Skin epidermis (tissue), 12 donors: ENCODE measurements at regions not wholly inside any gene's neighbourhood (a gene's known extent, or its start where the extent isn't known, plus 50 kb on each side); places are given as distances from the start of the nearest gene placed in this dataset.
"Not testable (repeated sequence)": the region's sequence is repeated elsewhere in the genome, so short reads cannot be mapped to it uniquely, and the experiment has no call there.

ENCODE experiments used
- H3K27ac ChIP-seq, 21 experiments: fragments of 200-600 bp; sonication (generic) in 11 of 21; one replicate each; pipeline ENCODE4 v1.5.0; 2020; ENCODE audit warnings: mild to moderate bottlenecking in 3 of 21, inconsistent platforms in 2 of 21, moderate library complexity in 2 of 21
- H3K4me3 ChIP-seq, 7 experiments: fragments of 200-600 bp; sonication (generic) in 2 of 7; one replicate each; pipeline ENCODE4 v1.5.0; 2020; ENCODE audit warnings: inconsistent platforms in 2 of 7, mild to moderate bottlenecking in 2 of 7, moderate library complexity in 1 of 7

DNA sequence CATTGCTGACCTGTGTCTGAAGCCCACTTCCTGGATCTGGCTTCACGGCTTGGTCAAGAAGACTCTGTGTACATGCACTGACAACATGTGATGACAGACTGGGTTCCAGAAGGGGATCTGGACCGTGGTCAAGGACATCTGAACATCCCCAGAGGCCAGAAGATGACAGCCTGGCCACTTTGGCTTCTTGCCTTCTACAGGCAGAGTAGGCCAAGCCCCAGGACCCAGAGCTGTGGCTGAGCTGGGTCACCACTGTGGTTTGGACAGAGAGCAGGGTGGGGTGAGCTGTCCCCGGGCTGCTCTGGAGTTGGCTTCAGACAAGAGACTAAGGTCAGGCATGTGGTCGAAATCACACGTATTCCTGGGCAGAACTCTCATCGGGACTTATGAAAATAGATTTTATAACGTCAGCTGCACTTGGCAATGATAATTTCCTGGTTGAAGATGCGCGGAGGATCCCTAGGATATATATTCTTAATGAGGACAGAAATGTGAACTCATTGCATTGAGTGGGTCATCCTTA lies 114.1 kb upstream of the FRMD4B start:
- Histone ChIP-seq H3K27ac (peak overlapping the region in 10 of 21 experiments; percentile 0 to 75 (median 28)), H3K4me3 (no peak overlapping the region)

DNA sequence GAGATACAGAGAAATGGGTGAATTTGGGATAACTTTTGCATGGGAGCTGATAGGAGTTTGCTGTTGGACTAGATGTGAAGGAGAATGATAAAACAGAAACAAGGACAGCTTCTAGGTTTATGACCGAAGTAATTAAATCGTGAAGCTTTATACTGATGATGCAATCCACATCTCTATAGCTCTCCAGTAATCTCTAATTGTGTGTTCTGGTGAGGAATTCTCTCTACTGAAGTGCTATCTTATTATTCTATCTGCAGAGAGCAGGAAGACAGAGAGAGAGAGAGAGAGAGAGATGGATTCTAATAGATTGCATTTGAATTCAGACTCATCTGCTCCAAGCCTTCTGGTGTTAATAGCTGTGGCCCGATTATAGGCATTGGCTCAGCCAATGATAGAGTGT lies 113.5 kb upstream of the FRMD4B start:
- peak overlapping the region in 7 of 21 experiments; percentile 0 to 52 (median 32) for H3K27ac ChIP-seq
- H3K4me3 ChIP-seq: no peak overlapping the region

GRCh38 chr3:69496856-69497255 lies 111.0 kb upstream of the FRMD4B start:
- H3K4me3 ChIP-seq: no peak overlapping the region
- no peak overlapping the region for H3K27ac ChIP-seq

- no peak overlapping the region for H3K4me3 ChIP-seq
- H3K27ac ChIP-seq: no peak overlapping the region
These were observed 108.3 kb upstream of the FRMD4B start for GRCh38 chr3:69494185-69494584.

DNA sequence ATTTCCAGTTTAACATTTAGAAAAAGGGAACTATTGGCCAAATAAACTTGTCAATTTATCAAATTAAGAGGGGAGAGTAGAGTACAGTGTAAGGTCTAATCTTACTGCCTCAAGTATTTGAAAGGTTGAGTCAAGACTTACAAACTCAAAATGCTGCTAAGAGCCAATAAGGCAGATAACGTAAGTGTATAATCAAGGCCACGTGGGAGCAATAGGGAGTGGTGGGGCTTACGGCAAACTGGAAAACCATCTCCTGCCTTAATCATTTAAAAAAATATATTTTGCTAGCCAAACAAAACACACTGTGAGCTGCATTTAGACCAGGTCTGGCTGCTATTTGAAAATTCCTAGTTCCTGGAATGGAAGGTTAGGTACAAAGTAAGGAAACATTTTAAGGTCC lies 107.3 kb upstream of the FRMD4B start:
- Histone ChIP-seq H3K4me3 (no peak overlapping the region), H3K27ac (no peak overlapping the region)

DNA sequence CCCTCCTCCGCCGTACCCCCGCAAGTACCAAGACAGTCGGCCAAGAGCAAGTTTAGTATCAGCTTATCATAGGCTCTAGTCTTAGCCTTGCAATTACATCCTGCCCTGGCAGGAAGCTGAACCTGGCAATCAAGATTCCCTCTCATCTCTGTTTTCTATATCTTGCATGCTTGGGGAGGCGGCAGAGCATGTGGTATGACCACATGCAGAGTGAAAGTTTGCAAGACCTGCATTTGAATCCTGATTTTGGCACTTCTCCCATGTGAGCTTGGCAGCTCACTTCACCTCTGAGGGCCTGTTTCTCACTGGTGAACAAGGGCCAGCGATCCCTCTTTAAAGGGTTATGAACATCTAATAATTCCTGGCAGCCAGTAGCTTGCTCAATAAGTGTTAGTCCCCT lies 106.1 kb upstream of the FRMD4B start:
- no peak overlapping the region for H3K4me3 ChIP-seq
- H3K27ac ChIP-seq: no peak overlapping the region

DNA sequence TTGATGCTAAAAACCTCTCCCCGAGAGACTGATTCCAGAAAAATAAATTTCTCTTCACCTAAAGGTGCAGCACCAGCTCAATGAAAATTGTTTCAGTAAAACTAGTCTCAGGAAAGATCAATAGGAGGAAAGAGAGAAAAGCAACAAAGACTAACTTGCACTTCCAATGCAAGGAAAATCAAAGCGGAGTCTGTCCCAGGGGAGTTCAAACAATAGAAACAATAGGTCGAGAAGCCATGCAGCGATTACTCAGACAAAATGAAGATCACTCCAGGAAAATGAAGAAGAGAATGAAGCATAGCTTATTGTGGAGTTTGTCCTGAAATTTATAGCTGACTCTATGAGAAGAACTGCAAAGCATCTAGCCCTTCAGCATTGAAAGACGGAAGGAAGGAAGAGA lies 105.1 kb upstream of the FRMD4B start:
- H3K4me3 ChIP-seq: no peak overlapping the region
- H3K27ac ChIP-seq: no peak overlapping the region

DNA sequence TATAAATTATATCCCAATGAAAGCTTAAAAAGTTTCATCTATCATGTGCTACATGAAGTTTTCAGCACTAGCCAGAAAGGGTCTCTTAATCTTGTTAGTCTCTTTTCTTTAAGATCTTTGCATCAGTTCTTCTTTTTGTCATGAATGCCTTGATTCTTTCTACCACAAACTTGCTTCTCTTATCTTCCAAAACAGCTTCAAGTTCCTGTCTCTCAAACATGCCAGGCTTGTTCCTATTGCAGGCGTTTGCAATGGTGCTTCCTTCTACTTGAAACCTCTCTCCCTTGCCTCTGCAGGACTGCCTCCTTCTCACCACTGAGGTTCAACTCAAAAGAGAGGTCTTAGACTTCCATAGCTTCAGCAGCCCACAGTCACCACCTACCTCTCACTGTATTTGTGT lies 104.3 kb upstream of the FRMD4B start:
- Histone ChIP-seq H3K27ac (no peak overlapping the region), H3K4me3 (no peak overlapping the region)

GRCh38 chr3:69488026-69488425 lies 102.1 kb upstream of the FRMD4B start:
- no peak overlapping the region for H3K27ac ChIP-seq
- H3K4me3 ChIP-seq: no peak overlapping the region

- no peak overlapping the region for H3K27ac ChIP-seq
- no peak overlapping the region for H3K4me3 ChIP-seq
These were observed 99.6 kb upstream of the FRMD4B start for GRCh38 chr3:69485489-69485888.

DNA sequence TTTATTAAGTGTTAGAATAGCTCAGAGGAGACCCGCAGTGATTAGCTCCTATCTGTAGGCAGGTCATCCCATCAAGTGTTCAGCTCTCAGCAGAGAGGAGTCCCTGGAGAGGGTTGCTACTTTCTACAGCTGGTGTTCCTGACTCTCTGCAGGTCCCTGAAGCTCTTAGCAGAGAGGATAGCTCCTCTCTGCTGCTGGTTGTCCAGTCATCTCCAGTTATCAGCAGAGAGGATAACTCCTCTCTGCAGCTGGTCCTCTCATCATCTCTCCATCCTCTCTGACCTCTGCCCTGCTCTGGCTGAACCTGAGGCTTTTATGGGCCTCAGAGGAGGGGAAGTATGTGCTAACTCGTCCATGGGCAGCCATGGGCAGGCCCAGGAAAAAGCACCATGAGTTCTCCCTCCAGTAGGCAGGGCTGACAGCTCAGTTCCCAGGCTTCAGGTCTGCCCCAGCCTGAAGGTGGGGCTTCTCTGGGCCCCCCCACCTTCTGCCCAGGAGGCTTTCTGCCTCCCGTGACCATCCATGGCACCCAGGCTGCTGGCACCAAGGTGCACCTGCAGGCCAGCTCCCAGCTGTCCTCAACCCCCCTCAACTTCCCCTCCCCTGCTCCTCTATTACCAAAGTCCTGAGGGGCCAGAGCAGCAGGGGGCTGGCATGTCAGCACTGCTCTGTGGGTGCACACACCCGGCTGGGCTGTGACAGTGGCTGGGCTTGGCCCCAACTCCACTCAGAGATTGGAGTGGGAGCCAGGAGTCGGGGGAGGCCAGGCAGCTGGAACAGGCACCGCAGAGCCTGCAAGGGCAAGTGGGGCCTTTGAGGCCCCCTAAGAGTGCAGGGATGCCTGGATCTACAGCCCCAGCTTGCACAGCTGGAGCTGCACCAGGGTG lies 98.9 kb upstream of the FRMD4B start:
- Histone ChIP-seq H3K4me3 (no peak overlapping the region), H3K27ac (no peak overlapping the region)

GRCh38 chr3:69483449-69483848 lies 97.6 kb upstream of the FRMD4B start:
- Histone ChIP-seq H3K4me3 (no peak overlapping the region), H3K27ac (no peak overlapping the region)

DNA sequence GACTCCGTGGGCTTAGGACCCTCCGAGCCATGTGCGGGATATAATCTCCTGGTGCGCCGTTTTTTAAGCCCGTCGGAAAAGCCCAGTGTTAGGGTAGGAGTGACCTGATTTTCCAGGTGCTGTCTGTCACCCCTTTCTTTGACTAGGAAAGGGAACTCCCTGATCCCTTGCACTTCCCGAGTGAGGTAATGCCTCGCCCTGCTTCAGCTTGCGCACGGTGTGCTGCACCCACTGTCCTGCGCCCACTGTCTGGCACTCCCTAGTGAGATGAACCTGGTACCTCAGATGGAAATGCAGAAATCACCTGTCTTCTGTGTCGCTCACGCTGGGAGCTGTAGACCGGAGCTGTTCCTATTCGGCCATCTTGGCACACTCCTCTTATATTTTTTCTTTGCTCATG lies 95.1 kb upstream of the FRMD4B start:
- not testable (repeated sequence) for H3K4me3 ChIP-seq, H3K27ac ChIP-seq

DNA sequence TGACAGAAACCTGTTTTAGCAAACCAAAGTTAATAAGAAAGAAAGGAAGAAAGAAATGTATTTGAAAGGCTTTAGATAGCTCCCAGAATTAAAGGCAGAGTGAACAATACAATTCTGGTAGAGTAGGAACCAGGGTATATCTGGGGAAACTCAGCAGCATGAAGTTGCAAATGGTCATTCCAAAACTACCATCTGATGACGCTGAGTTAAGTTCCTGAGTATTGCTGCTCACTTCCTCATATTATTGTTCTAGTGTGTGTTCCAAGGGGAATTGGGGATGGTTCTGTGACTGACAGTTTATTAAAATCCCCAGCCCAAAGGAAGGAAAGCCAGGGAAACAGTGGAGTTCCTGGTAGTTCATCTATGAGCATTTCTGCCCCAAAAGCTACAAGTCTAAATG lies 88.3 kb upstream of the FRMD4B start:
- Histone ChIP-seq H3K4me3 (no peak overlapping the region), H3K27ac (no peak overlapping the region)

DNA sequence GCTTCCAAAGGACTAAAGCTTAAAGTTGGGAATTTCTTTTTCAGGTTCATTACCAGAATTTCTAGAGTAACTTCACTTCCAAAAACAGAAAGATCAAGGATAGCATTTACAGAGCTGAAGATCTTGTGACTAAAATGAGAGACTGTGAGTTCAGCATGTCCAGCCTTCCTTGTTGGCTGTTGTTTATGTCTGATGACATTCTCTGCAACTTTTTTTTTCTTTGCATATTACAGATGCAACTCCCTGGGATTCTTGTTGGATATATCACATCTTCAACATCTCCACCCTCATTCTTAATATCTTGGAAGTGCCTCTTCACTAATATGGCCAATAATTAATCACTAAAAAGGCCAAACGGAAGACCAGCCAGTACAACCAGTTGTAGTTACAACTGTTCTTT lies 86.2 kb upstream of the FRMD4B start:
- Histone ChIP-seq H3K27ac (no peak overlapping the region), H3K4me3 (no peak overlapping the region)

DNA sequence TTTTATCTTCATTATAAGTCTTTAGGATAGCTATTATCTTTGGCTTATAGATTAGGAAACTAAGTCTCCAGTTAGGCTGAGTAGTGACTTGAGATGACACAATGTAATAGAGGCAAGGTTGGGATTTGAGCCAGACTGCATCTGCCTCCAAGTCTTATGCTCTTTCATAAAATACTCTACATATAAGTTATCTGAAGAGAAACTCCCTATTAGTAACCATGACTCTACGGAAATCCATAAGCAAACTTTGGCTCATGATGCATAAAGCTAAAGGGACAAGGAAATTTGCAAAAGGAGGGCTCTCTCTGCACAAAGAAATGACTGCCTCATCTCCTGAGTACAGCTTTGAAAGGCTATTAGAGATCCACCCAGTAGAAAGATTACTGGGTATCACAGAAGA lies 77.6 kb upstream of the FRMD4B start:
- no peak overlapping the region for H3K4me3 ChIP-seq
- no peak overlapping the region for H3K27ac ChIP-seq

DNA sequence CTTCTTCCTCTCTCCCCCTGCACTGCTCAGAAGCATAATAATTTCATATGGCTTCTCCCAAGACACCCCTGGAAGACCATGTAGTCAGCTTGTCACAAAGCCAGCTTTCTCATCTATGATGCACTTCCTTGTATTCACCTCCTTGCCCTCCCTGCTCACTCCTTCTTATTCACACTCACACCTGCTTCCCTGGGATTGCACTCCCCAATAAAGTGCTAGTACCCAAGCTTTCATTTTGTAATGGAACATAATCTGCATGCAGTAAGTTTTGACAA lies 76.9 kb upstream of the FRMD4B start:
- no peak overlapping the region for H3K4me3 ChIP-seq
- H3K27ac ChIP-seq: no peak overlapping the region

GRCh38 chr3:69462022-69462825 lies 76.3 kb upstream of the FRMD4B start:
- Histone ChIP-seq H3K27ac (no peak overlapping the region), H3K4me3 (no peak overlapping the region)

GRCh38 chr3:69460034-69460433 lies 74.1 kb upstream of the FRMD4B start:
- Histone ChIP-seq H3K27ac (no peak overlapping the region), H3K4me3 (no peak overlapping the region)

DNA sequence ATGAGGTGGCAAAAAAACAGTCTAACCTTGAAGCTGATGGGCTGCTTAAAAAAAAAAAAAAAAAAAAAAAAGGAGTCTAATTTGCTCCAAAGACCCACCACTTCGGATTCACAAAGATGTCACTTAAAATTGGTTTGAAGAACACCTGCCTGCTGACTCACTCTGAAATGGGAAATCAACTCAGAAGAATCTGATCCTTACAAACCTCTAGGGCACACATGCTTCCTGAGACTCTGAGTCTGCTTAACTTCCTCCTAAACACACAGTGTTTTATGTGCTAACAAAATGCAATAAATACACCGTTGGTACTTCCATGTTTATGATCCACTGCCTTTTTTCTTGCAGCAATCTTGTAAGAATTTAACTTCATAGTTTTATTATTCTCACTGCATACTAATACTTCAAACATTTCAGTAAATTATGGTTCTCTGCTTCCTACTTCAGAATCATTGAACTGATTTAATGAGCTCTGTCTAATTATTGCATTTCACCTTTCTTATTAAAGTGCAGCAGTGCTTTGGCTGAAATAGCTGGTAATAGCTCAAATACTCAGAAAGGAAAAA lies 73.0 kb upstream of the FRMD4B start:
- Histone ChIP-seq H3K4me3 (no peak overlapping the region), H3K27ac (no peak overlapping the region)

DNA sequence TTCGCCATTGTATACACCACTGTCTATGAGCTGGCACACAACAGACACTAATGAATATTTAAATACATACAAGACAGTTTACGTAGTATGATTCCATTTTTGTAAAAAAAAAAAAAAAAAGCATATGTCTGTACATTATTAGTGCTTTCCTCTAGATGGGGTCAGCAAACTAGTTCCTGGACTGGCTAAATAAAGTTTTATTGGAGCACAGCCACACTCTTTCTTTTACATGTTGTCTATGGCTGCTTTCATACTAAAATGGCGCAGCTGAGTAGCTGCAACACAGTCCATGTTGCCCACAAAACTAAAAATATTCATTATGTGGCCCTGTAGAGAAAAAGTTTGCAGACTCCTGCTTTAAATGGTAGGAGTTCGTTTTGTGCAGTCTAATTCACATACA lies 70.7 kb upstream of the FRMD4B start:
- Histone ChIP-seq H3K4me3 (no peak overlapping the region), H3K27ac (no peak overlapping the region)
